Muscle layer of colon (tissue), 2 donors: ENCODE measurements at regions not wholly inside any gene's neighbourhood (a gene's known extent, or its start where the extent isn't known, plus 50 kb on each side); places are given as distances from the start of the nearest gene placed in this dataset.

Experiments
- H3K27ac ChIP-seq: one replicate; pipeline ENCODE4 v1.7.0; 2013; ENCODE audit warnings: low read depth, mild to moderate bottlenecking, low read length, moderate library complexity
- H3K27me3 ChIP-seq, 2 donors: one replicate each; pipeline ENCODE4 v1.7.0; 2013; ENCODE audit warnings: low read length in 2 of 2, mild to moderate bottlenecking in 2 of 2; ENCODE audit not compliant: insufficient read depth in 2 of 2, control insufficient read depth in 1 of 2
- H3K36me3 ChIP-seq: one replicate; pipeline ENCODE4 v1.7.0; 2013; ENCODE audit warnings: mild to moderate bottlenecking, low read length; ENCODE audit not compliant: insufficient read depth
- H3K4me1 ChIP-seq: one replicate; pipeline ENCODE4 v1.7.0; 2013; ENCODE audit warnings: mild to moderate bottlenecking, low read length; ENCODE audit not compliant: insufficient read depth
- H3K4me3 ChIP-seq, 2 donors: one replicate each; pipeline ENCODE4 v1.7.0; 2013; ENCODE audit warnings: low read length in 2 of 2, low read depth in 1 of 2, mild to moderate bottlenecking in 1 of 2, moderate library complexity in 1 of 2
- H3K9ac ChIP-seq: one replicate; pipeline ENCODE4 v1.7.0; 2013; ENCODE audit warnings: low read length
- H3K9me3 ChIP-seq: one replicate; pipeline ENCODE4 v1.7.0; 2013; ENCODE audit warnings: mild to moderate bottlenecking, low read length
- donor health status: abdominal sarcoma.
- donor health status: Adenocarcinoma of cecum.

DNA sequence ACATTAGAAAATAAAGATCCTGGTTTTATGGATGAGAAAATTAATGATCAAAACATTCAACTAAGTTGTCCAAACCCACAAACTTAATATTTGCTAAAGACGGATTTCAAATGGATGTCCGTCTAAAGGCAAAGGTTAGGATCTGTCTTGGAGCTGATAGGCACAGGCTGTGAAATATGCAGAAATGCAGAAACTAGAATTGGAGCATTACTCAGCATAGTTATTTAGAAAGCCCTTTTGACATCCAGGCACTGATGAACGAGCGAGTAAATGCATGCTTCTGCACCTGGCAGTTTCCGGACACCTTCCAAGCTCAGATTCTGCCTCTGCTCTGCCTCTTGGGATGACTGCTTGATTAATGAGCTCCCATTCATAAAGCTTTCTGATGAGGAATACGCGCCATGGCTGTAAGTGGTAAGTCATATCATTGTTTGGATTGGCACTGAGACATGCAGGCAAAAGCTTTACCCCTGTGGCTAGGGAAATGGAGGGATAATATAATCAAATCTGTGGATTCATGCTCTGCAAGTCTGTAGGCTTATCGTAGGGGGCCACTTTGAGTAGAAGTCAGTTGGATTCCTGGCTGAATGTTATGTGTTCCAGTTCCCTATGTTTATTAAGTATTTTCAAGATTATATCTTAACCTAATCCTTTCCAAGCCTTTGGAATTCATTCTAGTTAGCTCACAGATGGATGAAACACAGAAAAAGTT is 2176.3 kb upstream of the CELF4 start:
- Histone ChIP-seq H3K4me3 (no peak overlapping the region), H3K27ac (no peak overlapping the region), H3K36me3 (no peaks in the 10 kb centered on the region), H3K4me1 (no peaks in the 10 kb centered on the region), H3K9ac (no peak overlapping the region), H3K27me3 (no peaks in the 10 kb centered on the region), H3K9me3 (no peaks in the 10 kb centered on the region)

DNA sequence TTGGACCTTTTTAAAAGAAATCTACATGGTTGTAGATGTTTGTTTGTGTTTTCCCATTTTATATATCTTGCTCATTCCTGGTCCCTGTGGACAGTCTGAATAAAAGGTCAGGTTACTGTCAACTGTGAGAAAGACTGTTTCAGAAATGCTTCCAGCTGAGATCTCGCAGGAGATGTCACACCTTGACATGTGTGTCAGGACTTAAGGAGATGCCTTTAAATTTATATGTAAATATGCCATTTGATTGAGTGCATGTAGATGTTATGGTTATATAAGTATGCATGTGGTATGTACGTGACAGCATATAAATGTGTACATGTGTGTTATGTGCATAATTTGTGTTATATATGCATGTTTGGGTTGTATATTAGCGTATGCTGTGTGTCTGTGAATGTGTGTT is 2172.3 kb upstream of the CELF4 start:
- Histone ChIP-seq H3K27me3 (no peaks in the 10 kb centered on the region), H3K27ac (no peak overlapping the region), H3K9ac (no peak overlapping the region), H3K36me3 (no peaks in the 10 kb centered on the region), H3K9me3 (no peaks in the 10 kb centered on the region), H3K4me1 (no peaks in the 10 kb centered on the region), H3K4me3 (no peak overlapping the region)

DNA sequence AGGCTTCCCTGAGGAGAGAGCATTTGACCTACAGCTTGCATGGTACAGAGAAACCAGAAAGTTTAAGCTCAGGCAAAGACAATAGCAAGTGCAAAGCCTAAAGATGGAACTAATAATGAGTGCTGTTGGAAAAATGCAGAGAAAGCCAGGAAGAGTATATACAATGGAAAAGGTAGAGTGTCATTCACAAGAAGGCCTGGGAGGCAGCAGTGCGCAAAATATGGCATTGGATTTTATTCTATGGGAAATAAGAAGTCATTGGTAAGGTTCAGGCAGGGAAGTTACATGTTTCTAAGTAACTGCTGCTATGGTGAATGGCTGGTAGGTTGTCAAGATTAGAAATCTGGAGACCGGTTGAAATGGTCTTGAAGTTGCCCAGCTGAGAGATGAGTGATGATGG is 2167.3 kb upstream of the CELF4 start:
- Histone ChIP-seq H3K4me1 (no peaks in the 10 kb centered on the region), H3K9me3 (no peaks in the 10 kb centered on the region), H3K36me3 (no peaks in the 10 kb centered on the region)

DNA sequence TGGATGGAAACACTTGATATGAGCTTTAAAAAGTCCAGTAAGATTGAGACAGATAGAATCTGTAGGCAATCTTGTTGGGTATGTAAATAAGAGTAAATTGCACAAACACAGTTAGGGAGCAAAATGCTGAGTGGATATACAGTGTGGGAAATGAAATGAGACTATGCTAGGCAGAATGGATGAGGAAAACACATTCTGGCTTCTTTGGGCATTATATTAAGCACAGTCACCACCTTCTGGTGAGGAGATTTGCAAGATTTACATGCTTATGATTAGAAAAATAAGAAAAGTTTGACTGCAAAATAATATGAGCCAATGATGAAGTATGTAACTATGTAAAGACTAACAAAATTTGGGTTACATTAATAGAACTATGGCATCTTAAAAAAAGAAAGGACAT is 2165.0 kb upstream of the CELF4 start:
- Histone ChIP-seq H3K9ac (no peak overlapping the region), H3K4me3 (no peak overlapping the region), H3K36me3 (no peaks in the 10 kb centered on the region), H3K27me3 (no peaks in the 10 kb centered on the region), H3K9me3 (no peaks in the 10 kb centered on the region), H3K27ac (no peak overlapping the region), H3K4me1 (no peaks in the 10 kb centered on the region)

More for the DNA sequence above, 2167.3 kb upstream of the CELF4 start:
- H3K9ac ChIP-seq: no peak overlapping the region
- H3K27ac ChIP-seq: no peak overlapping the region
- no peak overlapping the region for H3K4me3 ChIP-seq
- no peaks in the 10 kb centered on the region for H3K27me3 ChIP-seq

DNA sequence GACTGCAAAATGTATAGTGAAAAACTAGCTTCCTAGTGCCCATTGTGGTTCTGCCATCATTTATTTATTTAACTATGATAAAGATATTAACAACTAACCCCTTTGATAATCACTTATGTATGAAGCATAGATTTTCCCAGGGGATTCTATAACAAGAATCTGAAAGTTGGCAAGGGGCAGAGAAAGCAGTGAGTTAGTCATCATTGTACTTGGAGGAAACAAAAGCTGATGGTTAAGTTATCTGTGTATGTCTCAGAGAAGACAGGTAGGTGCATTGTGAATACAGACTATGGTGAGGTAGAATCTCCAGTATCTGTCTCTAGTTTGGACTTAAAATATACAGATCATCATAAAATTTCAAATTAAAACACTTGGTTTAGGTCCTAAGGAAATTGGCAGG is 2159.1 kb upstream of the CELF4 start:
- Histone ChIP-seq H3K4me3 (no peak overlapping the region), H3K27me3 (no peaks in the 10 kb centered on the region), H3K36me3 (no peaks in the 10 kb centered on the region), H3K9ac (no peak overlapping the region), H3K27ac (no peak overlapping the region), H3K4me1 (no peaks in the 10 kb centered on the region), H3K9me3 (no peaks in the 10 kb centered on the region)

DNA sequence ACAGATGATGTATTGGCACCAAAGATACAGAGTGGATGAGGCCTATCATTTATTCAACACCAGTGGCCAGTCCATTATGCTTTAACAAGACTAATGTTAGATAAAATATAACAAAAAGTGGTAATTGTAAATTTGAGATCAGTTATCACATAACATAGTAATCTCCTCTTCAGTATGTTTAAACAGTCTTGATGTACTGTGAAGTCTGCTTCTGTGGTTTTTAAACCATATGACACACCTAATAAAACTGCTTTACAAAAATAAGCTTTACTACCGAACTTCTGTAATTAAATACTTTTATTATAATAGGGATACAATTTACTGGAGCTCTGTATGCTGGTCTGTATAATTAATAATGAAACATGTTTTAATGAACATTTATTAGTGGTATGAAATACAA is 2156.1 kb upstream of the CELF4 start:
- H3K27me3 ChIP-seq: no peaks in the 10 kb centered on the region
- H3K4me1 ChIP-seq: no peaks in the 10 kb centered on the region
- H3K4me3 ChIP-seq: no peak overlapping the region
- H3K27ac ChIP-seq: no peak overlapping the region
- no peak overlapping the region for H3K9ac ChIP-seq
- H3K36me3 ChIP-seq: no peaks in the 10 kb centered on the region
- no peaks in the 10 kb centered on the region for H3K9me3 ChIP-seq

DNA sequence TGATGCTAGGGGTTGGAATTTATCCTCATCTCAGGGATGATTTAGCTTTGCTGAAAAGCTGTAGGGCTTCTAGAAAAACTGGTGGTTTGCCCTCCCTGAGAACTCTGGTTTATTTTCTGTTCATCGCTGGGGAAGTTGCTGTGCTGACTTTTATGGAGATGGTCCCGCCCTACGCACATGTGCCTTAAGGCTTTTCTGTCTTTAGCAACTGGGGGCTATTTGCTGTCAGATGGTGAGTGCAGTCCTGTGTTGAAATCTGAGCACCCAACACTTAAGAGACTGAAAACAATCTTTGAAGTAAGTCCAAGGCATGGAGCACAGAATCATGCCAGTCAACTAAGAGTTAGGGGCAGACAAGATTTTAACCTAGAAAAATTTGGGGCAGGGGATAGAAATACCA is 2148.4 kb upstream of the CELF4 start:
- H3K4me1 ChIP-seq: no peaks in the 10 kb centered on the region
- H3K36me3 ChIP-seq: no peaks in the 10 kb centered on the region
- H3K27me3 ChIP-seq: no peaks in the 10 kb centered on the region
- H3K9me3 ChIP-seq: no peaks in the 10 kb centered on the region
- H3K27ac ChIP-seq: no peak overlapping the region
- no peak overlapping the region for H3K9ac ChIP-seq
- no peak overlapping the region for H3K4me3 ChIP-seq

DNA sequence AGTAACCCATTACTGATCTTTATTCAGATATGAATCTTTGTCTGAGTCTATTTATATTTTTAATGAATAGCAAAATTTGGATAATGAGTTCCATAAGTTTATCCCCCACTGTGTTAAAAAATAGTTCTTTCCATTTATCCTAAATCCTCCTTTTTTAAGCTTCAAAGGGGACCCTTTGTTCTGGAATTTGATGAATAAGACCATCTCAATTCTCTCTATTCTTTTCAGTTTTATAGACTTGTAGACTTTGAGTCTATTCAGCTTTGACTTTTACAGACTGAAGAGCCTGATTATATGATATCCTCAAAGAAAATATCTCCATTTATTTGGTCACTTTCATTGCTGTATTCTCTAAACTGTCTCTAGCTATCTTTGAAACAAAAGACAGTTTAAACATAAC is 2146.1 kb upstream of the CELF4 start:
- Histone ChIP-seq H3K4me1 (no peaks in the 10 kb centered on the region), H3K27me3 (no peaks in the 10 kb centered on the region), H3K27ac (no peak overlapping the region), H3K36me3 (no peaks in the 10 kb centered on the region), H3K4me3 (no peak overlapping the region), H3K9ac (no peak overlapping the region), H3K9me3 (no peaks in the 10 kb centered on the region)

DNA sequence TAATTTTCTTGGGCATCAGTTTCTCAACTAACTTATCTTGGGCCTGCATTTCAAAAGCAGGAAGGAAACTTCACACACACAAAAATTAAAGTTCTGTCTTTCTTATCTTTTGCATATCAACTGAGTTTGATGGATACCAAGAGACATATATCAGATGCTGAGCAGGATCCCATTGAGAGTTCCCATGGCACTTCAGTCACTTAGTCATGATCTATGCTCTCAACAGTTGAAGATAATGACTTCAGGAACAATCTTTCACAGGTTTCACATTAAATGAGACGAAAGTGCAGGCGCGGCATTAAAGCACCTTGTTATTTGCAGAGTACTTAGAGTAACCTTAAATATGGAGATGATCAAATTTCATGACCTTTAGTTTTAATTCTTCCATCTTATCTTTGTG is 2139.8 kb upstream of the CELF4 start:
- no peak overlapping the region for H3K4me3 ChIP-seq
- H3K27ac ChIP-seq: no peak overlapping the region
- H3K36me3 ChIP-seq: no peaks in the 10 kb centered on the region
- no peak overlapping the region for H3K9ac ChIP-seq
- H3K4me1 ChIP-seq: no peaks in the 10 kb centered on the region
- H3K9me3 ChIP-seq: no peaks in the 10 kb centered on the region
- no peaks in the 10 kb centered on the region for H3K27me3 ChIP-seq

DNA sequence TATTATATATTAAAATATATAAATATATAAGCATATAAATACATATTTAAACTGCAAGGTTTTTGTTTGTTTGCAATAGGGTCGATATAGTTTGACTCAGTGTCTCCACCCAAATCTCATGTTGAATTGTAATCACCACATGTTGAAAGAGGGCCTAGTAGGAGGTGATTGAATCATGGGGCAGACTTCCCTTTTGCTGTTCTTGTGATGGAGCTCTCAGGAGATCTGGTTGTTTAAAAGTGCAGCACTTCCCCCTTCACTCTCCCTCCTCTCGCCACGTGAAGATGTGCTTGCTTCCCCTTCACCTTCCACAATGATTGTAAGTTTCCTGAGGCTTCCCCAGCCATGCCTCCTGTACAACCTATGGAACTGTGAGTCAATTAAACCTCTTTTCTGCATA is 2137.3 kb upstream of the CELF4 start:
- H3K9me3 ChIP-seq: no peaks in the 10 kb centered on the region
- no peaks in the 10 kb centered on the region for H3K27me3 ChIP-seq
- H3K4me1 ChIP-seq: no peaks in the 10 kb centered on the region
- H3K9ac ChIP-seq: no peak overlapping the region
- H3K4me3 ChIP-seq: no peak overlapping the region
- H3K27ac ChIP-seq: no peak overlapping the region
- no peaks in the 10 kb centered on the region for H3K36me3 ChIP-seq

DNA sequence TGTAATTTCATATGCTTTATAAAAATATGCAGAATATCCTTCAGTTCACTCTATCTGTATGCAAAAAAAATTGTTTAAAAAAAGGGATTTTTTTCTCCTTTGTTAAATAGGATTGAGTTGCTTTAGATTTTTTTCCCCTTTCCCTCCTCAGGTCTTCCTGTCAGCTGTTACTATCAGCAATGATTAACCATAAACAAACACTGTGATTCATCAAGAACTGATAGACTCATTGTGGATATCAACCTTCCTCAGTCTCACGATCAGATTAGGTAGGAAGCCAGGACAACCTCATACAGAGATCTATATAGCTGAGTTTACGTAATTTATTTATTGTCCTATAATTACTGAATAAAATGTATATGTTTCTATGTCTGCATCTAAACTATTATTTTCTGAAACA is 2136.2 kb upstream of the CELF4 start:
- Histone ChIP-seq H3K4me1 (no peaks in the 10 kb centered on the region), H3K9me3 (no peaks in the 10 kb centered on the region), H3K27ac (no peak overlapping the region), H3K4me3 (no peak overlapping the region), H3K9ac (no peak overlapping the region), H3K27me3 (no peaks in the 10 kb centered on the region), H3K36me3 (no peaks in the 10 kb centered on the region)

DNA sequence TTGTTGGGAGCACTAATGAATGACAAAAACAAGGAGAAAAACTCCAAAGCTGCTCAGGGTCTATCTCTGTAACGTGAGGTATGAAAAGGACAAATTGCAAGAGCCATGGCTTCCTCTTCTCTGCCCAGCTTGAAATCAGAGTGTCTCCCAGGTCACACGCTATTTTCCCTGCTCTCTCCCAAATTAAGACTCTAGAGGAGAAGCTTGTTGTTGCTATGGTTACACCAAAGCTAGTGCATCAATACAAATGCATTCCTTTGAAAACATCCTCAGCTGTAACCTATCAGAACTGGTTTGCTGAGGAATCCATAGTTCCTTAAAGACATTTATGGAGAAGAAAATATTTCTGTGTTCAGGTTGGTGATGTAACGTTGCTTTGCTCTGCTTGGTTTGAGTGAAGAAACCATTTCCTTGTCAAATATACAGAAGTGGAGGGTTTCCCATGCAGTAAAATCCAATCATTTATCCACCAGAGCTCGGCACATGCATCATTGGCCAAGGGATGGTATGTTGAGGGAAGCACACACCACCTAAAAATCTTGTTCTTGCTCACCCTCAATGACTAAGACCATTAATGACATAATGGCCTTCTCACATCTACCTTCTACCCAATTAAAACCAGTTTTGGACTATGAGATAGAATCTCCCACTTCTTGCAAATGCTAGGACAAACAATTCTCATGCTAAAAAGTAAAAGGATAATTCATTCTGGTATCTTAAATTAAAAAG is 2135.6 kb upstream of the CELF4 start:
- Histone ChIP-seq H3K4me1 (no peaks in the 10 kb centered on the region), H3K36me3 (no peaks in the 10 kb centered on the region), H3K27ac (no peak overlapping the region), H3K27me3 (no peaks in the 10 kb centered on the region), H3K4me3 (no peak overlapping the region), H3K9me3 (no peaks in the 10 kb centered on the region), H3K9ac (no peak overlapping the region)
